GM23338 (cell line): ENCODE measurements at regions not wholly inside any gene's neighbourhood (a gene's known extent, or its start where the extent isn't known, plus 50 kb on each side); places are given as distances from the start of the nearest gene placed in this dataset.

Experiments used
- ATAC-seq: fragments of 200-7000 bp; cut with Tn5 transposase; 3 replicates; pipeline ENCODE4 v1.9.1; 2020
- DNase-seq: peaks from one replicate; pipeline ENCODE4 v3.0.0-alpha.2; 2015; ENCODE audit warnings: low spot score
- H2AFZ ChIP-seq: fragments of 200-600 bp; sonication (generic); 2 replicates; pipeline ENCODE4 v1.8.0; 2016; ENCODE audit warnings: antibody characterized with exemption, mild to moderate bottlenecking, moderate library complexity
- H3F3A ChIP-seq: fragments of 200-600 bp; sonication (generic); replicated peaks from 2 replicates; pipeline ENCODE4 v1.8.0; 2017; ENCODE audit warnings: antibody characterized with exemption, mixed run types, low read depth
- H3K27ac ChIP-seq: fragments of 200-600 bp; sonication (generic); 2 replicates; pipeline ENCODE4 v1.6.1; 2016; ENCODE audit warnings: low read depth
- H3K27me3 ChIP-seq: fragments of 200-600 bp; sonication (generic); 2 replicates; pipeline ENCODE4 v1.8.0; 2016; ENCODE audit warnings: mild to moderate bottlenecking, mixed run types, moderate library complexity; ENCODE audit not compliant: insufficient read depth
- H3K36me3 ChIP-seq: fragments of 200-600 bp; sonication (generic); 2 replicates; pipeline ENCODE4 v1.8.0; 2016; ENCODE audit warnings: mild to moderate bottlenecking; ENCODE audit not compliant: insufficient read depth
- H3K4me1 ChIP-seq: fragments of 200-600 bp; sonication (generic); 2 replicates; pipeline ENCODE4 v1.8.0; 2016; ENCODE audit warnings: mild to moderate bottlenecking, moderate library complexity; ENCODE audit not compliant: insufficient read depth
- H3K4me2 ChIP-seq: fragments of 200-600 bp; sonication (generic); 2 replicates; pipeline ENCODE4 v1.7.1; 2017; ENCODE audit warnings: mixed run types
- H3K4me3 ChIP-seq: fragments of 200-600 bp; sonication (generic); 2 replicates; pipeline ENCODE4 v1.6.1; 2016; ENCODE audit warnings: mixed run types
- H3K79me2 ChIP-seq: fragments of 200-600 bp; sonication (generic); replicated peaks from 2 replicates; pipeline ENCODE4 v1.8.0; 2017; ENCODE audit warnings: mild to moderate bottlenecking; ENCODE audit not compliant: insufficient read depth
- H3K9me2 ChIP-seq: fragments of 200-600 bp; sonication (generic); 2 replicates; pipeline ENCODE4 v1.8.0; 2017; ENCODE audit not compliant: insufficient read depth
- H4K20me1 ChIP-seq: fragments of 200-600 bp; sonication (generic); replicated peaks from 2 replicates; pipeline ENCODE4 v1.8.0; 2017; ENCODE audit warnings: mild to moderate bottlenecking; ENCODE audit not compliant: insufficient read depth
- H3K27ac Mint-ChIP-seq: 2 replicates; pipeline ENCODE4 v1.8.0; 2020; ENCODE audit warnings: inconsistent platforms, mild to moderate bottlenecking, moderate library complexity, mixed read lengths
- H3K27me3 Mint-ChIP-seq: 3 replicates; pipeline ENCODE4 v1.8.0; 2022; ENCODE audit warnings: low read depth, mild to moderate bottlenecking, moderate library complexity, mixed read lengths, inconsistent platforms; ENCODE audit not compliant: insufficient read depth, poor library complexity
- H3K36me3 Mint-ChIP-seq: 3 replicates; pipeline ENCODE4 v1.8.0; 2021; ENCODE audit warnings: low read depth, mild to moderate bottlenecking, inconsistent platforms, moderate library complexity, mixed read lengths
- H3K4me1 Mint-ChIP-seq: 3 replicates; pipeline ENCODE4 v1.8.0; 2020; ENCODE audit warnings: mild to moderate bottlenecking, inconsistent platforms, mixed read lengths
- H3K4me3 Mint-ChIP-seq: 3 replicates; pipeline ENCODE4 v1.8.0; 2021; ENCODE audit warnings: moderate library complexity, mild to moderate bottlenecking, inconsistent platforms, mixed read lengths
- H3K9me3 Mint-ChIP-seq: 3 replicates; pipeline ENCODE4 v1.8.0; 2020; ENCODE audit warnings: moderate library complexity, mild to moderate bottlenecking, inconsistent platforms, mixed read lengths
- CREB1 ChIP-seq: fragments of 250-450 bp; sonication (Bioruptor Pico); IDR thresholded peaks from 2 replicates; pipeline ENCODE4 v1.5.0; 2020; ENCODE audit warnings: low read depth, mild to moderate bottlenecking, moderate library complexity
- CTCF ChIP-seq, 2 experiments: fragments of 200-600 bp in 1 of 2; sonication (generic) in 1 of 2; conservative IDR thresholded peaks; 2 replicates each; pipeline versions ENCODE4 v1.5.1 to v1.6.1; 2016 to 2017; ENCODE audit warnings: antibody characterized with exemption in 2 of 2, low read depth in 2 of 2, mild to moderate bottlenecking in 2 of 2, moderate library complexity in 1 of 2
- EZH2 ChIP-seq: fragments of 200-600 bp; sonication (generic); IDR thresholded peaks from one replicate; pipeline ENCODE4 v1.8.0; 2017; ENCODE audit warnings: antibody characterized with exemption, mild to moderate bottlenecking, low read depth; ENCODE audit not compliant: unreplicated experiment
- JUNB ChIP-seq: IDR thresholded peaks from one replicate; pipeline ENCODE4 v1.6.1; 2016; ENCODE audit warnings: antibody characterized with exemption; ENCODE audit not compliant: unreplicated experiment
- POLR2AphosphoS5 ChIP-seq: IDR thresholded peaks from 2 replicates; pipeline ENCODE4 v1.6.1; 2016; ENCODE audit warnings: antibody characterized with exemption, low read depth
- ZNF114 ChIP-seq: fragments of 250-450 bp; sonication (Bioruptor Pico); IDR thresholded peaks from 2 replicates; pipeline ENCODE4 v1.5.0; 2020; ENCODE audit warnings: mild to moderate bottlenecking, moderate library complexity
- ZNF331 ChIP-seq: fragments of 250-450 bp; sonication (Bioruptor Pico); IDR thresholded peaks from 2 replicates; pipeline ENCODE4 v1.5.0; 2020; ENCODE audit warnings: low read depth, mild to moderate bottlenecking, moderate library complexity
- TF ChIP-seq, protein P1 (sequence below): IDR thresholded peaks from 2 replicates; pipeline ENCODE4 v1.6.1; 2016; ENCODE audit warnings: antibody characterized with exemption
- TF ChIP-seq, protein P2 (sequence below): IDR thresholded peaks from one replicate; pipeline ENCODE4 v1.6.1; 2018; ENCODE audit warnings: antibody characterized with exemption; ENCODE audit not compliant: unreplicated experiment
- TF ChIP-seq, protein P3 (sequence below): fragments of 250-450 bp; sonication (Bioruptor Pico); IDR thresholded peaks from 2 replicates; pipeline ENCODE4 v1.5.0; 2020; ENCODE audit warnings: mild to moderate bottlenecking, moderate library complexity

DNA sequence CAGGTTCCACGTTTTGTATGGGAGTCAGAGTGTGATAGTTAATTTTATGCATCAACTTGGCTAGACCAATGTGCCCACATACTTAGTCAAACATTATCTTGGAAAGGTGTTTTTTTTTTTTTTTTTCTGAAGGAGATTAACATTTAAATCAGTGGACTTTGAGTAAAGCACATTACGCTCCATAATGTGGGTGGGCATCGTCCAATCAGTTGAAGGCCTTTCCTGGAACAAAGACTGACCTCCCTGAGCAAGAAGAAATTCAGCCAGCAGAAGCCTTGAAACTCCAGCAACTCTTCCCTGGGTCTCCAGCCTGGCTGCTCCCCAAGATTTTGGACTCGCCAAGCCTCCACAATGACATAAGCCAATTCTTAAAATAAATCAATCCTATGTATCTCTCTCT lies 711.4 kb downstream of the MTRR start (continued):
- TF ChIP-seq, protein P1, sequence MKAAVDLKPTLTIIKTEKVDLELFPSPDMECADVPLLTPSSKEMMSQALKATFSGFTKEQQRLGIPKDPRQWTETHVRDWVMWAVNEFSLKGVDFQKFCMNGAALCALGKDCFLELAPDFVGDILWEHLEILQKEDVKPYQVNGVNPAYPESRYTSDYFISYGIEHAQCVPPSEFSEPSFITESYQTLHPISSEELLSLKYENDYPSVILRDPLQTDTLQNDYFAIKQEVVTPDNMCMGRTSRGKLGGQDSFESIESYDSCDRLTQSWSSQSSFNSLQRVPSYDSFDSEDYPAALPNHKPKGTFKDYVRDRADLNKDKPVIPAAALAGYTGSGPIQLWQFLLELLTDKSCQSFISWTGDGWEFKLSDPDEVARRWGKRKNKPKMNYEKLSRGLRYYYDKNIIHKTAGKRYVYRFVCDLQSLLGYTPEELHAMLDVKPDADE = no peak
- no peak for TF ChIP-seq EZH2

DNA sequence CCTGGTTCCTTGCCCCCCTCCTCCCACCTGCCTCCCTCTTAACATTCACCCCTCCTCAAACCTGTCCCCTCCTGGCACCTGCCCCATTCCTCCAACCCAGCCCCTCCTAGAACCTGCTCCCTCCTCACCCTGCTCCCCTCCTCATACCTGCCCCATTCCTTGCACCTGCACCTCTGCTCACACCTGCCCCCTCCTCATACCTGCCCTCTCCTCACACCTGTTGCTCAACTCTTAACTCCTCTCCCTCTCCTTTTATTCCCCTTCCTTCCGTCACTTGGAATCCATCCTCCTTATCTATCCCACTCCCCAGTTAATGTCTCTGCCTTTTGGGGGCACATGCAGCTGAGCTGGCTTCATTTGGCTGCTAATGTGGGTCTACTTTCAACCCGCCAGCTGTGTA lies 712.1 kb downstream of the MTRR start:
- H3K4me2 ChIP-seq = no peak overlapping the region
- no peaks in the 10 kb centered on the region for H3K27me3 ChIP-seq
- no peak for ATAC-seq
- H3F3A ChIP-seq = no peaks in the 10 kb centered on the region
- no peaks in the 10 kb centered on the region for H3K4me1 ChIP-seq
- H3K36me3 ChIP-seq = no peaks in the 10 kb centered on the region
- Mint-ChIP-seq H3K36me3 (no peaks in the 10 kb centered on the region), H3K27ac (no peak overlapping the region), H3K27me3 (peaks cover 2% of the 10 kb centered on the region), H3K9me3 (no peaks in the 10 kb centered on the region; the same call in 2 of the 3 replicates), H3K4me1 (no peaks in the 10 kb centered on the region), H3K4me3 (no peak overlapping the region)
- H2AFZ ChIP-seq = 0 out of 2 replicates have a peak overlapping the region, but pooled peaks have one; percentile 28
- no peak for DNase-seq
- no peak overlapping the region for H3K4me3 ChIP-seq
- no peaks in the 10 kb centered on the region for H3K79me2 ChIP-seq
- no peaks in the 10 kb centered on the region for H4K20me1 ChIP-seq
- TF ChIP-seq, protein P2, sequence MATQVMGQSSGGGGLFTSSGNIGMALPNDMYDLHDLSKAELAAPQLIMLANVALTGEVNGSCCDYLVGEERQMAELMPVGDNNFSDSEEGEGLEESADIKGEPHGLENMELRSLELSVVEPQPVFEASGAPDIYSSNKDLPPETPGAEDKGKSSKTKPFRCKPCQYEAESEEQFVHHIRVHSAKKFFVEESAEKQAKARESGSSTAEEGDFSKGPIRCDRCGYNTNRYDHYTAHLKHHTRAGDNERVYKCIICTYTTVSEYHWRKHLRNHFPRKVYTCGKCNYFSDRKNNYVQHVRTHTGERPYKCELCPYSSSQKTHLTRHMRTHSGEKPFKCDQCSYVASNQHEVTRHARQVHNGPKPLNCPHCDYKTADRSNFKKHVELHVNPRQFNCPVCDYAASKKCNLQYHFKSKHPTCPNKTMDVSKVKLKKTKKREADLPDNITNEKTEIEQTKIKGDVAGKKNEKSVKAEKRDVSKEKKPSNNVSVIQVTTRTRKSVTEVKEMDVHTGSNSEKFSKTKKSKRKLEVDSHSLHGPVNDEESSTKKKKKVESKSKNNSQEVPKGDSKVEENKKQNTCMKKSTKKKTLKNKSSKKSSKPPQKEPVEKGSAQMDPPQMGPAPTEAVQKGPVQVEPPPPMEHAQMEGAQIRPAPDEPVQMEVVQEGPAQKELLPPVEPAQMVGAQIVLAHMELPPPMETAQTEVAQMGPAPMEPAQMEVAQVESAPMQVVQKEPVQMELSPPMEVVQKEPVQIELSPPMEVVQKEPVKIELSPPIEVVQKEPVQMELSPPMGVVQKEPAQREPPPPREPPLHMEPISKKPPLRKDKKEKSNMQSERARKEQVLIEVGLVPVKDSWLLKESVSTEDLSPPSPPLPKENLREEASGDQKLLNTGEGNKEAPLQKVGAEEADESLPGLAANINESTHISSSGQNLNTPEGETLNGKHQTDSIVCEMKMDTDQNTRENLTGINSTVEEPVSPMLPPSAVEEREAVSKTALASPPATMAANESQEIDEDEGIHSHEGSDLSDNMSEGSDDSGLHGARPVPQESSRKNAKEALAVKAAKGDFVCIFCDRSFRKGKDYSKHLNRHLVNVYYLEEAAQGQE = no peak
- TF ChIP-seq ZNF114 (CRISPR knock-in tag) (no peak), JUNB (no peak), CREB1 (no peak), ZNF331 (no peak), POLR2AphosphoS5 (no peak), EZH2 (no peak), CTCF (conservative IDR thresholded peaks at IDR 0.05; ENCODE audit: low read depth in 2 of 2) (no peak)
- TF ChIP-seq, protein P3, sequence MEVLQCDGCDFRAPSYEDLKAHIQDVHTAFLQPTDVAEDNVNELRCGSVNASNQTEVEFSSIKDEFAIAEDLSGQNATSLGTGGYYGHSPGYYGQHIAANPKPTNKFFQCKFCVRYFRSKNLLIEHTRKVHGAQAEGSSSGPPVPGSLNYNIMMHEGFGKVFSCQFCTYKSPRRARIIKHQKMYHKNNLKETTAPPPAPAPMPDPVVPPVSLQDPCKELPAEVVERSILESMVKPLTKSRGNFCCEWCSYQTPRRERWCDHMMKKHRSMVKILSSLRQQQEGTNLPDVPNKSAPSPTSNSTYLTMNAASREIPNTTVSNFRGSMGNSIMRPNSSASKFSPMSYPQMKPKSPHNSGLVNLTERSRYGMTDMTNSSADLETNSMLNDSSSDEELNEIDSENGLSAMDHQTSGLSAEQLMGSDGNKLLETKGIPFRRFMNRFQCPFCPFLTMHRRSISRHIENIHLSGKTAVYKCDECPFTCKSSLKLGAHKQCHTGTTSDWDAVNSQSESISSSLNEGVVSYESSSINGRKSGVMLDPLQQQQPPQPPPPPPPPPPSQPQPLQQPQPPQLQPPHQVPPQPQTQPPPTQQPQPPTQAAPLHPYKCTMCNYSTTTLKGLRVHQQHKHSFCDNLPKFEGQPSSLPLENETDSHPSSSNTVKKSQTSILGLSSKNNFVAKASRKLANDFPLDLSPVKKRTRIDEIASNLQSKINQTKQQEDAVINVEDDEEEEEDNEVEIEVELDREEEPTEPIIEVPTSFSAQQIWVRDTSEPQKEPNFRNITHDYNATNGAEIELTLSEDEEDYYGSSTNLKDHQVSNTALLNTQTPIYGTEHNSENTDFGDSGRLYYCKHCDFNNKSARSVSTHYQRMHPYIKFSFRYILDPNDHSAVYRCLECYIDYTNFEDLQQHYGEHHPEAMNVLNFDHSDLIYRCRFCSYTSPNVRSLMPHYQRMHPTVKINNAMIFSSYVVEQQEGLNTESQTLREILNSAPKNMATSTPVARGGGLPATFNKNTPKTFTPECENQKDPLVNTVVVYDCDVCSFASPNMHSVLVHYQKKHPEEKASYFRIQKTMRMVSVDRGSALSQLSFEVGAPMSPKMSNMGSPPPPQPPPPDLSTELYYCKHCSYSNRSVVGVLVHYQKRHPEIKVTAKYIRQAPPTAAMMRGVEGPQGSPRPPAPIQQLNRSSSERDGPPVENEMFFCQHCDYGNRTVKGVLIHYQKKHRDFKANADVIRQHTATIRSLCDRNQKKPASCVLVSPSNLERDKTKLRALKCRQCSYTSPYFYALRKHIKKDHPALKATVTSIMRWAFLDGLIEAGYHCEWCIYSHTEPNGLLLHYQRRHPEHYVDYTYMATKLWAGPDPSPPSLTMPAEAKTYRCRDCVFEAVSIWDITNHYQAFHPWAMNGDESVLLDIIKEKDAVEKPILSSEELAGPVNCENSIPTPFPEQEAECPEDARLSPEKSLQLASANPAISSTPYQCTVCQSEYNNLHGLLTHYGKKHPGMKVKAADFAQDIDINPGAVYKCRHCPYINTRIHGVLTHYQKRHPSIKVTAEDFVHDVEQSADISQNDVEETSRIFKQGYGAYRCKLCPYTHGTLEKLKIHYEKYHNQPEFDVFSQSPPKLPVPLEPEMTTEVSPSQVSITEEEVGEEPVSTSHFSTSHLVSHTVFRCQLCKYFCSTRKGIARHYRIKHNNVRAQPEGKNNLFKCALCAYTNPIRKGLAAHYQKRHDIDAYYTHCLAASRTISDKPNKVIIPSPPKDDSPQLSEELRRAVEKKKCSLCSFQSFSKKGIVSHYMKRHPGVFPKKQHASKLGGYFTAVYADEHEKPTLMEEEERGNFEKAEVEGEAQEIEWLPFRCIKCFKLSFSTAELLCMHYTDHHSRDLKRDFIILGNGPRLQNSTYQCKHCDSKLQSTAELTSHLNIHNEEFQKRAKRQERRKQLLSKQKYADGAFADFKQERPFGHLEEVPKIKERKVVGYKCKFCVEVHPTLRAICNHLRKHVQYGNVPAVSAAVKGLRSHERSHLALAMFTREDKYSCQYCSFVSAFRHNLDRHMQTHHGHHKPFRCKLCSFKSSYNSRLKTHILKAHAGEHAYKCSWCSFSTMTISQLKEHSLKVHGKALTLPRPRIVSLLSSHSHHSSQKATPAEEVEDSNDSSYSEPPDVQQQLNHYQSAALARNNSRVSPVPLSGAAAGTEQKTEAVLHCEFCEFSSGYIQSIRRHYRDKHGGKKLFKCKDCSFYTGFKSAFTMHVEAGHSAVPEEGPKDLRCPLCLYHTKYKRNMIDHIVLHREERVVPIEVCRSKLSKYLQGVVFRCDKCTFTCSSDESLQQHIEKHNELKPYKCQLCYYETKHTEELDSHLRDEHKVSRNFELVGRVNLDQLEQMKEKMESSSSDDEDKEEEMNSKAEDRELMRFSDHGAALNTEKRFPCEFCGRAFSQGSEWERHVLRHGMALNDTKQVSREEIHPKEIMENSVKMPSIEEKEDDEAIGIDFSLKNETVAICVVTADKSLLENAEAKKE = no peak
- H3K27ac ChIP-seq = no peak overlapping the region
- no peaks in the 10 kb centered on the region; the same call in 1 of the 2 replicates for H3K9me2 ChIP-seq
